H1 (cell line): ENCODE measurements at regions not wholly inside any gene's neighbourhood (a gene's known extent, or its start where the extent isn't known, plus 50 kb on each side); places are given as distances from the start of the nearest gene placed in this dataset.

ENCODE experiments used
- CTCF ChIA-PET: fragments of 300-600 bp; sonication (Branson Sonifier 250); formaldehyde crosslinking; loops from one replicate; lab custom pipeline; 2021; ENCODE audit not compliant: partially characterized antibody; lab: Charles Lee
- POLR2A ChIA-PET: fragments of 300-600 bp; sonication (Branson Sonifier 250); formaldehyde crosslinking; loops from one replicate; lab custom pipeline; 2021; ENCODE audit warnings: inconsistent platforms; ENCODE audit not compliant: partially characterized antibody; lab: Charles Lee
- DNase-seq, 2 experiments: peaks; one replicate each; pipeline versions ENCODE4 v3.0.0 to v3.0.0-alpha.2; 2010 to 2022; ENCODE audit warnings: low spot score in 2 of 2, low read depth in 1 of 2, mixed read lengths in 1 of 2
- FAIRE-seq: peaks from 2 replicates; lab custom pipeline; 2011; peaks lifted over from hg19 to GRCh38; lab: Jason Lieb, UNC
- H2AFZ ChIP-seq: 2 replicates; pipeline ENCODE4 v1.8.1; 2012; ENCODE audit warnings: low read length, inconsistent platforms
- H2AK5ac ChIP-seq: 2 replicates; pipeline ENCODE4 v1.6.1; 2013; ENCODE audit warnings: low read depth, low read length
- H2BK120ac ChIP-seq: replicated peaks from 2 replicates; pipeline ENCODE3; 2013; ENCODE audit warnings: low read depth, low read length, inconsistent platforms
- H2BK12ac ChIP-seq: 2 replicates; pipeline ENCODE4 v1.6.1; 2013; ENCODE audit warnings: low read depth, low read length
- H2BK15ac ChIP-seq: 2 replicates; pipeline ENCODE4 v1.6.1; 2013; ENCODE audit warnings: low read length
- H2BK20ac ChIP-seq: 2 replicates; pipeline ENCODE4 v1.6.1; 2013; ENCODE audit warnings: low read length
- H2BK5ac ChIP-seq: 2 replicates; pipeline ENCODE4 v1.6.1; 2013; ENCODE audit warnings: low read depth, low read length
- H3K14ac ChIP-seq: 2 replicates; pipeline ENCODE4 v1.6.1; 2013; ENCODE audit warnings: inconsistent platforms; ENCODE audit not compliant: insufficient read length
- H3K18ac ChIP-seq: 2 replicates; pipeline ENCODE4 v1.6.1; 2013; ENCODE audit warnings: low read length; ENCODE audit errors: extremely low read depth
- H3K23ac ChIP-seq: 2 replicates; pipeline ENCODE4 v1.6.1; 2013; ENCODE audit warnings: inconsistent platforms; ENCODE audit not compliant: insufficient read length
- H3K23me2 ChIP-seq: 2 replicates; pipeline ENCODE4 v1.6.1; 2013; ENCODE audit warnings: low read depth, low read length
- H3K27ac ChIP-seq: 2 replicates; pipeline ENCODE4 v1.6.1; 2011; ENCODE audit warnings: low read depth, low read length, inconsistent platforms
- H3K27me3 ChIP-seq, 4 experiments: replicated peaks in 1 of 4; 1 replicate in 1 of 4; 2 replicates in 3 of 4; pipeline versions ENCODE4 v1.6.1 to v1.8.1; 2011 to 2013; ENCODE audit warnings: low read length in 3 of 4, mild to moderate bottlenecking in 3 of 4, inconsistent platforms in 2 of 4, mixed read lengths in 2 of 4, moderate library complexity in 1 of 4; ENCODE audit not compliant: control insufficient read depth in 3 of 4, insufficient read depth in 3 of 4; ENCODE audit errors: extremely low read depth in 1 of 4
- H3K36me3 ChIP-seq, 4 experiments: 2 replicates each; pipeline versions ENCODE4 v1.6.1 to v1.8.1; 2011 to 2013; ENCODE audit warnings: mild to moderate bottlenecking in 4 of 4, low read length in 3 of 4, moderate library complexity in 2 of 4, control low read depth in 1 of 4, inconsistent platforms in 1 of 4; ENCODE audit not compliant: insufficient read depth in 4 of 4, control insufficient read depth in 2 of 4
- H3K4ac ChIP-seq: replicated peaks from 2 replicates; pipeline ENCODE3; 2013; ENCODE audit warnings: low read length, low read depth, mixed read lengths, inconsistent platforms; ENCODE audit not compliant: insufficient read length
- H3K4me1 ChIP-seq, 4 experiments: replicated peaks in 1 of 4; 1 replicate in 1 of 4; 2 replicates in 3 of 4; pipeline versions ENCODE4 v1.6.1 to v1.8.1; 2011 to 2013; ENCODE audit warnings: low read length in 3 of 4, inconsistent platforms in 2 of 4, mixed read lengths in 1 of 4; ENCODE audit not compliant: insufficient read depth in 4 of 4, control insufficient read depth in 3 of 4
- H3K4me2 ChIP-seq, 2 experiments: 2 replicates each; pipeline versions ENCODE4 v1.6.1 to v1.8.1; 2011 to 2013; ENCODE audit warnings: low read depth in 2 of 2, low read length in 2 of 2, control low read depth in 1 of 2, inconsistent platforms in 1 of 2, mild to moderate bottlenecking in 1 of 2; ENCODE audit not compliant: insufficient read depth in 1 of 2
- H3K4me3 ChIP-seq, 4 experiments: fragments of 200-600, 300-600 bp in 1 of 4; sonication (generic), shearing (Covaris generic), sonication (Bioruptor Twin) in 1 of 4; 2 replicates each; pipeline versions ENCODE4 v1.5.1 to v1.8.1; 2011 to 2016; ENCODE audit warnings: low read length in 4 of 4, low read depth in 3 of 4, control low read depth in 2 of 4, inconsistent platforms in 2 of 4, mild to moderate bottlenecking in 2 of 4, mixed read lengths in 1 of 4, moderate library complexity in 1 of 4; ENCODE audit not compliant: insufficient read depth in 2 of 4; ENCODE audit errors: extremely low read depth in 1 of 4
- H3K56ac ChIP-seq: replicated peaks from 2 replicates; pipeline ENCODE3; 2013; ENCODE audit warnings: low read depth, mild to moderate bottlenecking, mixed read lengths, low read length, inconsistent platforms; ENCODE audit not compliant: insufficient read length
- H3K79me1 ChIP-seq: 2 replicates; pipeline ENCODE4 v1.6.1; 2013; ENCODE audit warnings: low read depth, low read length, control low read depth
- H3K79me2 ChIP-seq, 2 experiments: 2 replicates each; pipeline versions ENCODE4 v1.6.1 to v1.8.1; 2012 to 2013; ENCODE audit warnings: low read length in 2 of 2, mild to moderate bottlenecking in 2 of 2, inconsistent platforms in 1 of 2; ENCODE audit not compliant: insufficient read depth in 2 of 2, control insufficient read depth in 1 of 2
- H3K9ac ChIP-seq, 4 experiments: replicated peaks in 1 of 4; 1 replicate in 1 of 4; 2 replicates in 3 of 4; pipeline versions ENCODE4 v1.6.1 to v1.8.1; 2011 to 2013; ENCODE audit warnings: low read depth in 3 of 4, low read length in 3 of 4, control low read depth in 2 of 4, mild to moderate bottlenecking in 2 of 4, moderate library complexity in 2 of 4, inconsistent platforms in 1 of 4; ENCODE audit errors: extremely low read depth in 1 of 4
- H3K9me3 ChIP-seq, 2 experiments: 2 replicates each; pipeline versions ENCODE4 v1.6.1 to v1.8.1; 2012 to 2013; ENCODE audit warnings: mild to moderate bottlenecking in 2 of 2, moderate library complexity in 2 of 2, control low read depth in 1 of 2, inconsistent platforms in 1 of 2, low read depth in 1 of 2, low read length in 1 of 2, mixed read lengths in 1 of 2; ENCODE audit not compliant: insufficient read depth in 2 of 2
- H4K20me1 ChIP-seq, 2 experiments: replicated peaks in 1 of 2; 2 replicates each; pipeline versions ENCODE3 to v1.8.1; 2011 to 2013; ENCODE audit warnings: inconsistent platforms in 2 of 2, low read length in 2 of 2, mild to moderate bottlenecking in 1 of 2; ENCODE audit not compliant: insufficient read depth in 2 of 2, control insufficient read depth in 1 of 2
- H4K5ac ChIP-seq: 2 replicates; pipeline ENCODE4 v1.6.1; 2013; ENCODE audit warnings: low read length, low read depth, mixed read lengths, inconsistent platforms; ENCODE audit not compliant: insufficient read length
- H4K8ac ChIP-seq: 2 replicates; pipeline ENCODE4 v1.8.0; 2013; ENCODE audit warnings: mild to moderate bottlenecking, moderate library complexity, low read length, inconsistent platforms; ENCODE audit not compliant: insufficient read depth; ENCODE audit errors: extremely low read depth
- H4K91ac ChIP-seq: replicated peaks from 2 replicates; pipeline ENCODE3; 2013; ENCODE audit warnings: low read length, mixed read lengths, inconsistent platforms; ENCODE audit not compliant: insufficient read length
- BRCA1 ChIP-seq: IDR thresholded peaks from 2 replicates; pipeline ENCODE4 v1.6.1; 2012; ENCODE audit warnings: low read depth, low read length, improper control_type of control experiment
- GABPA ChIP-seq: IDR thresholded peaks from 2 replicates; pipeline ENCODE4 v1.6.1; 2011; ENCODE audit warnings: mild to moderate bottlenecking, low read length, moderate library complexity, borderline replicate concordance; ENCODE audit not compliant: insufficient read depth
- JUN ChIP-seq: IDR thresholded peaks from 2 replicates; pipeline ENCODE4 v1.6.1; 2011; ENCODE audit warnings: low read depth, mild to moderate bottlenecking, improper control_type of control experiment, low read length
- NRF1 ChIP-seq: IDR thresholded peaks from 2 replicates; pipeline ENCODE4 v1.6.1; 2011; ENCODE audit warnings: mild to moderate bottlenecking, low read depth, low read length, improper control_type of control experiment
- SIRT6 ChIP-seq: IDR thresholded peaks from one replicate; pipeline ENCODE4 v1.7.1; 2012; ENCODE audit warnings: low read length, inconsistent platforms
- SUZ12 ChIP-seq: fragments of 200-600 bp; sonication (generic); IDR thresholded peaks from 2 replicates; pipeline ENCODE4 v1.6.1; 2012; ENCODE audit warnings: mild to moderate bottlenecking, inconsistent platforms, low read length, moderate library complexity, mixed read lengths
- WGBS, 2 experiments: shearing (Covaris generic) in 1 of 2; methylation state at CpG; one replicate each; pipeline versions ENCODE4 v1.1.6 to v1.1.7; 2013 to 2015; ENCODE audit warnings: low lambda C conversion rate in 2 of 2, mixed read lengths in 2 of 2, inconsistent platforms in 1 of 2, low coverage in 1 of 2, missing lambda C conversion rate in 1 of 2; ENCODE audit not compliant: insufficient replicate concordance in 2 of 2, insufficient coverage in 1 of 2, insufficient read length in 1 of 2; ENCODE audit errors: extremely low coverage in 1 of 2, missing lambda C conversion rate in 1 of 2; 5-methylcytosine and 5-hydroxymethylcytosine counted together

DNA sequence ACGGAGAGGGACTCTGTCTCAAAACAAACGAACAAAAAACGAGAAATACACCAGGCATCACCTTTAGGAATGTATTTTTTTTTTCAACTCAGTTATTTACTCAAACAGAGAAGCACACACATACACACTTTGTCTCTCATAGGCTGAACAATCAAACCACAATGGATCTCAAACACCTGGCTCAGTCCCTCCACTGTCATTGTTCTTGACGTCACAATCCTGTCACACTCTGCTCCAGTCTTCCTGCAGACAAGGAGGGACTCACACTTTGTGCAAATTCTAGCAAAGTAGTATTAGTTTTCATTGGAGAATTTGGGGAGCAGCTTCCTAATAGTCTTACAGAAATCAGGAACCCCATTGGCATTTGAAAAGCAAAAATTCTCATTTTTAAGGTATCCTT lies 727.8 kb downstream of the BCL11B start:
- Histone ChIP-seq H3K23ac (no peak overlapping the region), H3K18ac (no peak overlapping the region), H3K9ac (no peak overlapping the region), H2BK120ac (no peak overlapping the region), H4K5ac (no peak overlapping the region), H4K20me1 (no peaks in the 10 kb centered on the region), H3K4ac (no peak overlapping the region), H3K56ac (no peak overlapping the region), H2BK5ac (no peak overlapping the region), H3K4me1 (no peaks in the 10 kb centered on the region), H3K27me3 (no peaks in the 10 kb centered on the region), H2AK5ac (no peak overlapping the region), H4K91ac (no peak overlapping the region), H3K23me2 (no peaks in the 10 kb centered on the region), H2BK15ac (no peak overlapping the region), H3K79me1 (no peaks in the 10 kb centered on the region), H3K79me2 (no peaks in the 10 kb centered on the region), H2AFZ (no peak overlapping the region), H3K27ac (no peak overlapping the region), H2BK20ac (no peak overlapping the region), H3K4me3 (no peak overlapping the region), H3K36me3 (no peaks in the 10 kb centered on the region), H3K4me2 (no peak overlapping the region), H2BK12ac (no peak overlapping the region), H3K14ac (no peak overlapping the region), H3K9me3 (no peaks in the 10 kb centered on the region), H4K8ac (no peak overlapping the region)
- FAIRE-seq (no peak), DNase-seq (no peak)
- no peak for TF ChIP-seq SUZ12
- no peak for TF ChIP-seq GABPA
- TF ChIP-seq NRF1: no peak
- TF ChIP-seq BRCA1: no peak
- TF ChIP-seq SIRT6: no peak
- no peak for TF ChIP-seq JUN
- CTCF ChIA-PET: interaction anchor here (1.2 kb wide), 1 partner anchor 722 kb away, joined by 3 read pairs; no protein-coding TSS in a partner anchor
- 90% methylated on average over 4 of the region's 4 CpGs; no CpG with 5 or more reads in 1 of the 2 experiments for WGBS, 2 experiments
- POLR2A ChIA-PET: no interaction called here
